GM18502 (cell line): ENCODE measurements at regions not wholly inside any gene's neighbourhood (a gene's known extent, or its start where the extent isn't known, plus 50 kb on each side); places are given as distances from the start of the nearest gene placed in this dataset.
"Not testable (repeated sequence)": the region's sequence is repeated elsewhere in the genome, so short reads cannot be mapped to it uniquely, and the experiment has no call there.

ENCODE experiments used
- ATAC-seq: cut with Tn5 transposase; IDR thresholded peaks from one replicate; pipeline ENCODE4 v1.9.1; 2021; ENCODE audit warnings: mild to moderate bottlenecking; ENCODE audit not compliant: unreplicated experiment, poor library complexity

DNA sequence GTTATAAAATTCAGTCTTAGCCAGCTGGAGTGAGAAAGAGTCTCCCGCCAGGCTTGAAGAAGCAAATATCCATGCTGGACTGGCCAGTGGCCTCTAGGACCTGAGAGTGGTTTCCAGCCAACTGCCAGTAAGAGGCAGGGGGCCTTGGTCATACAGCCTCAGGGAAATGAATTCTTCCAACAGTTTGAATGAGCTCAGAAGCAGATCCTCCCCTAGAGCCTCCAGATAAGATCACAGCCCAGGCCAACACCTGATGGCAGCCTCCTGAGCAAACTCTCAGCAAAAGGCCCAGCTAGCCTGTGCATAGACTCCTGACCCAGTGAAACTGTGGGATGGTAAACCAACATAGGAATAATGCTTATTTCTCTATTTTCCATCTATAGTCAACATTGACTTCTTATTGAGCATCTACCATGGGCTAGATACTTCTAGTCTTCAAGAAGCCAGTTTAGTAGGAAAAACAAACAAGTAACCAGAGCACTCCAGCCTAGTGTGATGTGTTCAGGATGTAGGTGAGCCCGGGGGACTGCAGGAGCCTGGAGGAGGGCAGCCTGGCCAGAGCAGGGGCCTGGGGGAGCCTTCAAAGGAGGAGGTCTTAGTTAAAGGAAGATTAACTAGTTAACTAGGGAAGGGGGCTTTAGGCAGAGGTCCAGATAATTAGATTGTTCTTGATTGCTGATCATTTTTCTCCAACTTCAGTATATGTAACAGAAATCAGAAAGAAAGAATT lies 115.4 kb upstream of the ADO start:
- ATAC-seq: no peak

DNA sequence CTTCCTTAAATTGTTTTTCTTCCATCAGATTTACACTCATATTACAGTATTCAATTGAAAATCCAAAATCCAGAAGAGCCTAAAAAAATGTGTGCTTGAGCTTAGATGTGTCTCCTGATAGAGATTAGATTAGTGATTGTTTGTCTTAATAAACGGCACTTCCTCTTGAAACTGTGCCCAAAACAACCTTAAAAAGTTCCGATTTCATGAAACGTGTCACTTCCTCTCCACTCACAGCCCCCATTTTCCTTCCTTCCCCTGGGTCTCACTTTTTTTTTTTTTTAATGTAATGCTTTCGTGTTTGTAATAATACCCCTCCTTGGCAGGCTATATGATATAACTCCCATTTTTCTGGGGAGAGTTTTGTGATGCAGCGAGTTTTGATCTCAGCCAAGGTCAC lies 114.8 kb upstream of the ADO start:
- ATAC-seq: peak; percentile 56

DNA sequence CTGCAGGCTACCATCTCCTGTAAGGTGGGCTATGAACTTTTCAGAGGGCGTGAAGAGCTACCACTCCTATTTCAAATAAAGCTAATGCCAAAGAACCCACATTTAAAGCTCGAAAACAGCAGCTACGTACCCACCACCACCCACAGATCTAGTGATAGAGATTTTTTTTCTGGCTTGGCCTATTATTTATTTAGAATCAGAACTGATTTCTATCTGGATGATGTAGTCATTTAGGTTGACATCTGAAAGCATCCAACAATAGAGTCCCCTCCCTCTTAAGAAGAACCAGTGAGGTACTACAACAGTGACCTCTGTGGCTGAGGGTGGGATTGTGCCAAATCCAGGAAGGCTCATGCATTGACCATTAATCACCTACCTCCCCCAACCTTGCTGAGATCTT lies 113.8 kb upstream of the ADO start:
- ATAC-seq: no peak

DNA sequence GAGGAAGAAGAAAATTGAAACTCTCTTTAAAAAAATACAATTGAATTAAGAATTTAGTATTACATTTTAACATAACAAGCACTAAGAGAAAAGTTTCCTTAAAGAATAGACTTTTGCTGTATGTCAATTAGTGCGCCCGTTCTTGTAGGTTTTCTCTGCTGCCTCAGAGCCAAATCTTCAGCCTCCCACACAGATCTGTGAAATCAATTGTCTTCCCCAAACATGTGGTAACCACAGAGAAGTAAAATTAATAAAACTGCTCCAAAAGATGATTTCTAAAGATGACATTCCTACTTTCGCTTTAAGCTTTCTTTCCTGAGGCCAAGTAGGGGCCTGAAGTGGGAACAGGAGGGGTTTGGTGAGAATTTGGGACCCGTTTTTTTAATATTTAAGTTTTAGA lies 113.2 kb upstream of the ADO start:
- no peak for ATAC-seq

DNA sequence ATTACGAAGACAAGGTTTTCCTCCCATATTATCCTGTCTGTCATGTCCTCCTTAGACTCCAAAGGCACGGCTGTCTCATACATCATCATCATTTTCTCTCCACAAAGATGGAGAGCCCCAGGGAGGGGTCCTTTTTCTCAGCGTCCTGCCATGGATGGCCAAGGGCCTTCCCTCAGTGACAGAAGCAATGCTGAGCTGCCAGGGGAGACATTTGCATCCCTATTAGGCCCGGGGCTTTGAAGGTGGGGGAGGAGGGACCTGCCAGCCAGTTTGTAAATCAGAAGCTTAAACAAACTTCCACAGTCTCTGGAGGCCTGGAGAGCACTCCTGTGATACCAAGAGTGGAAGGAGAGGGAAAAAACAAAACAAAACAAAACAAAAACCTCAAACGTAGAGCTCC lies 112.4 kb upstream of the ADO start:
- ATAC-seq: no peak

DNA sequence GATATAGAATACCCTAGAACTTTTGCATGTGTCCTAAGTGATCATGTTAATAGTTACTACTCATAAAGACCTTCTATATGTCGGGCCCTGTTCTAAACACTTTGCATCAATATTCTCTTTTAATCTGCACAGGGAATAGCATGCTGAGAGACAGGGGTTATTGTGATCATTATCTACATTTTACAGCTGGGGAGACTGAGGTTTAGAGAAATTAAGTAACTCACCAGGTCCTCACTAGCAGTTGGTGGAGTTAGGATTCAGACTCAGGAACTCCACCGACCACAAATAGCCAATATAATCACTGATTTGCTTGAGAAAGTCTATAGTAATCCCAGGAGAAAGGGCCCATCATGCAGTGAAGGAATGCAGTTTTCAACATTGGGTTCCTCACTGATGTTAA lies 111.2 kb upstream of the ADO start:
- no peak for ATAC-seq

DNA sequence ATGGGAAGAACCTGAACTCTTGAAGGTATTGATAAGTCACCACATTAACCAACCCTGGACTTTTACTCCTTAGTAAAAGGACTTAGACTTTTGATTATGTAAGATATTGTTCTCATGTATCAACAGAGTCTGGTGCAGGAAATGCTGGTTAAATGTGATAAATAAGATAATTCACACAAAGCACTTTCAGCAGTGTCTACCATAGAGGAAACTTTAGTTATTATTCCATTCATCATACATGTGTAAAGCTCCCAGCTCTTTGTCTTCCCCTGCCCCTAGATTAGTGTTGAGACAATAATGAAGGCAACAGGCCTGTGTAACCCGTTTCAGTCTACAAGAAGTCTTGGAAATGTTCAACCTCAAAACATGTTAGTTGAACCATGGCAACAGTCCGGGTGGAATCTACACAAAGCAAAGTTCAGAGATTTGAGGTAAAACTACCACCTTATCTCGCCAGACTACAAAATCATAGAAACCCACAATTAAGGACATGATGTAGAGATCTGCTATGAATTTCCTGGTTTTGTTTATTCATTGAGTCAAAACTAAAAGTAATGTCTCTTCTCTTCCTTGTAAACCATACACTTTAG lies 109.9 kb upstream of the ADO start:
- ATAC-seq: no peak

DNA sequence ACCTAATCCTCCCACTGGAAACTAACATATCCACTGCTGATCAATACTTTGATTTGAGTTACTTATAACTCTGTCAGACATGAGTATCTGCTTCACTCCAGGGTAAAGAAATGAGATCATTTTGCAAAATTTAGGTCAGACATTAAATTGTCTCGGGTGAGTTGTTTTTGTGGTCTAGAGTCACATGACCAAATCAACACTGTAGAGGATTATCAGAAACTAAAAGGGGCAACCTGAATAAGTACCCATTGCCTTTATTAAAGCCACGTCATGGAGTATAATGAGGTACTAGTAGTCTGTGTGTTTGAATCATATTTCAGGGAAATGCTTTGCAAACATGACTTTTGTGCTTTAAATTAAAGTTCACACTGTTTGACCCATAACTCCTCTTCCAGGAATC lies 107.7 kb upstream of the ADO start:
- ATAC-seq: no peak

DNA sequence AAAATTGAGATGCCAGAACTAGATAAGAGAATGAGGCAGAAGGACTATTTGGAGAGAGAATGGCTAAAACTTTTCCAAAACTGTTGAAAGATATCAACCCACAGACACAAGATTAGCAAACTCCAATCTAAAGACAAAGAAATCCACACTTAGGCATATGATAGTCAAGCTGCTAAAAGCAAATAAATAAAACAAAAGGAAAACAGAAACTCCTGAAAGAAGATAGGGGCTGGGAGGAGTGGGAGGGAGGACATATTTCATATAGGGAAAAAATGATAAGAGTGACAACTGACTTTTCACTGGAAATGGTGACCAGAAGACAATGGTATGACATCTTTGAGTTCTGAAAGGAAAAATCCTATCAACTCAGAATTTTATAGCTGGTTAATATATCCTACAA lies 105.4 kb upstream of the ADO start:
- no peak for ATAC-seq

DNA sequence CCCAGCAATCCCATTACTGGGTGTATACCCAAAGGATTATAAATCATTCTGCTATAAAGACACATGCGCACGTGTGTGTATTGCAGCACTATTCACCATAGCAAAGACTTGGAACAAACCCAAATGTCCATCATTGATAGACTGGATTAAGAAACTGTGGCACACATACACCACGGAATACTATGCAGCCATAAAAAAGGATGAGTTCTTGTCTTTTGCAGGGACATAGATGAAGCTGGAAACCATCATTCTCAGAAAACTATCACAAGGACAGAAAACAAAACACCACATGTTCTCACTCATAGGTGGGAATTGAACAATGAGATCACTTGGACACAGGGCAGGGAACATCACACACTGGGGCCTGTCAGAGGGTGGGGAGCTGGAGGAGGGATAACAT lies 100.4 kb upstream of the ADO start:
- not testable (repeated sequence) for ATAC-seq

DNA sequence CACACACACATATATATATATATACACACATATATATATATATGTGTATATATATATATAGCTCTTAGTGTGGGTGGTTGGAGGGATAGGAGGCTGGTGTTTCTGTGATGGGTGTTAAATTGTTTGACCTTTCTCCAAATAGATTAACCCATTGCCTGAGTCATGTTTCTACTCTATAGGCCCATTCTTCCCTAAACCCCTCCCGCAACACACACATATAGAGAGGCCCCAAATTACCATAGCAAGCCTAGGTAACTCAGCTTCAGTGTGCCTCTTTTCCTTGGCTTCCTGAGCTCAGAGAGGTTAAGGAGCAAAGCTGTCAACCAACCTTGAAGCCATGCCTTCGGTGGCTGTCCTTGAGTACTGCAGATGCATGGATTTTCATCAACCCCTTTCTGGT lies 98.7 kb upstream of the ADO start:
- ATAC-seq: no peak

DNA sequence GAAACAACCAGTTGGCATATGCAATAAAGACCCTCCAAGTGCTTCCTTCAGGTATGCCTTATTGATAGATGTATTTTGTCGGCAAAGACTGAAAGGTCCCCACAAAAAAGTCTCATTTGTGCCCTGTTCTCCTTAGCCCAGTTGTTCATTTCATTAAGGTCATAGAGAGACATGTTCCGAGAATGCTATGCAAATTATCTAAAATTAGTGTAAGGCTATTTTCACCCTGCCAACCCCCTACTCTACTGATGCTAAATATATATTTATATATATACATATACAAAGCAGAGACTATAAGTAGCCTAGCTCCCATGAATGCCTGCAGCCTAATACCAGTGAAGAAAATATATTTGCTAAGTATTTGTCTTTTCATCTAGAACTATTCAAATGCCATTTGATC lies 96.7 kb upstream of the ADO start:
- peak; percentile 89 for ATAC-seq

DNA sequence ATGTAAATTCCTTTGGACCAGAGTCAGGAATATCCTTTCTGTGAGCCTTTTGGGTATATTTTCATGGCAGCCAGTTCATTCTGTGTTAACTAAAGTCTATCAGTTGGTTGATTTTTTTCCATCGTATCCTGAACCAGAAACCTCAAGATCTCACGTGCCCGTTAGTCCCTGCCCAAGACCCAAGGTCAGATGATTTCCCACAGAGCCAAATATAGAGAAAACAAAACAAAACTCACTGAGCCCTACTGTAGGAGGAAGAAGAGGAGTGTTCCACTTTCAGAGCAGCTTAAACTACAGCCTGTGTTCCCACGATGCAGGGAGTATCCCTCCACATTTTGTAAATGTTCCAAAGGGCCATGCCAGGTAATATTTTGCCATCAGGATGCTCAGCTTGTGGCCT lies 96.0 kb upstream of the ADO start:
- ATAC-seq: peak; percentile 41

DNA sequence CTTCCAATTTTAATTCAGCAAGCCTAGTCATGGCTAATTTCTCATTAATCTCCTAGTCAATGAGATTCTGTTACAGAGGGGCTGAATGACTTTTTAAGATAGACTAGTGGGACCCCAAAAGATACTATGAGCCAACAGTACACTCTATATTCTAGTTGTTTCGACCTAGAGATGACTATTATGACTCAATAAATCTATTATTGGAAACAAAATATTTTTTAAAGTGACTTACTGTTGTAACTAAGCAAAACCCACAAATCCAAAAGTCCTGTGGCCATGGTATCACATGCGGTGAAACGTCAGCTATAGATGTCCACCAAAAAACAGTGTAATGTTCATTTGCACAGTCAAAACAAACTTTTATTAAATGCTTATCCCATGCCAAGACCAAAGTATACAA lies 95.3 kb upstream of the ADO start:
- peak; percentile 24 for ATAC-seq

DNA sequence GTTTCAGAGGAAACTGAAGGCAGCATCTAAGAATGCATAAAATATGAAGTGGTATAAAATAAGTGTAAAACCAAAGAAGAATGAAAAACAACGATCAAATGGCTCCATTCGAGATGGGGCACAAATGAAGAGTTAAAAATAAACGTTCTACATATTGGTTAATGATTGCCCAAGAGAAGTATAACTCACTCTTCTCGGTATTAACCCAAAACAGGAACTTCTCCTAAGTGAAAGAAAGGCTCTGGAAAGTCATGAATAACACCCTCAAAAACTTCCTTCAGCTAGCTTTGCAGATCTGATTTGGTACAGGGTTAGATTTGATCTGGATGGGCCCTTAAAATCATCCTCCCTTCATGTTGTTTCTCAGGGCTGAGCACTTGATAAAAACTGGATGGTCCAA lies 94.3 kb upstream of the ADO start:
- no peak for ATAC-seq

DNA sequence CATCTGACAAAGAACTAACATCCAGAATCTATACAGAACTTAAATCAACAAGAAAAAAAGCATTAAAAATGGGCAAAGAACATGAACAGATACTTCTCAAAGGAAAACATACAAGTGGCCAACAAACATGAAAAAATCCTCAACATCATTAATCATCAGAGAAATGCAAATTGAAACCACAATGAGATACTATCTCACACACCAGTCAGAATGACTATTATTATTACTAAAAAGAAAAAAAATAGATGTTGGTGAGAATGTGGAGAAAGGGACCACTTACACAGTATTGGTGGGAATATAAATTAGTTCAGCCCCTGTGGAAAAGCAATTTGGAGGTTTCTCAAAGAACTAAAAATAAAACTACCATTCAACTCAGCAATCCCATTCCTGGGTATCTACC lies 89.1 kb upstream of the ADO start:
- peak; percentile 53 for ATAC-seq

DNA sequence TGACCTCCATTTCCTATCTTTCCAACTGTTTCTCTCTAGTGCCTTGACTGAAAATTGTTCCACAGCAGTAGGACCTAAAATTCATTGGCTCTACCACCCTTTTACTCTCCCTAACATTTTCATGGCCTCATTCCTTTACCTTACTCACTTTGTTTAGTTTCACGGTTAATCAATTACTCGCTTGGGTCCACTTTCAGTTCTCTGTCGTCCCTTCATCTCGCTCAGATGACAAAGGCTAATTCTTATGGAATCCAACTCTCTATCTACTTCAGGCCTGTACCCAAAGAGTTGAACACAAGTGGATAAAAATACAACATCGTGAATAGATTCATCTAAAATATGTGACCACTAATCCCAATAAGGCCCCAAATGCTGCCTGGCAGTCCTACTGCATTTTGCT lies 85.9 kb upstream of the ADO start:
- no peak for ATAC-seq

DNA sequence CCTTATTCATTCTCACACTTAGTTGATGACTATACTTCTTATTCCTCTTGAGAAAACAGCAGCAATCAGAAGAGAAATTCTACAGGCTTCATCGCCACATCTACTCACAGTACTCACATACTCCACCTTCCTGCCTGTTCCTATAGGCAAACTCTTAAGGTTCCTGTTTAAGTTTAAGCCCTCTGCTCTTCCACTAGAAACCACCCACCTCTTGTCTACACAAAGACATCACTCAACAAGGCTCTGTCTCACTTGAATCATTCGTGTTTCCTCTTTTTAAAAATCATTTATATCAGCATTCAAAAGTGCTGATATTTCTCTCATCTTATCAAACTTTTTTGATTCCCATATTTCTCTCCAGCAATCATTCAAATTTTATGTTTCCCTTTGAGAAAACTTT lies 85.5 kb upstream of the ADO start:
- ATAC-seq: no peak

DNA sequence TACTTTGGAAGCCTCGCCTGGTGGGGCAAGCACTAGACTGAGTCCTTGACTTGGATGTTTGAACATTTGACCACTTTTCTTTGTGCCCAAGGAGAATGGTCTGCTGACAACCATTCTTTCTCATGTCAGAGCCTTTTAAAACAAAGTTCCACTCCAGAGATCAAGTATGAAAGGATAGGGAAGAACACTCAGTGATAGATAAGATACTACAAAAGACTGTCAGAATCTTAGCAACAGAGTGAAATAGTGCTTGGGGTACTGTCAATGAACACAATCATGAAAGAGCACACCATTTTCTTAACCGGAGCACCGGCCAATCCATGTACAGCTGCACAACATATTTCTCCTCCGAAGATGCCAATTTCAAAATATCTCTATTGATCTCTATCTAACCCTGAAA lies 82.8 kb upstream of the ADO start:
- no peak for ATAC-seq

DNA sequence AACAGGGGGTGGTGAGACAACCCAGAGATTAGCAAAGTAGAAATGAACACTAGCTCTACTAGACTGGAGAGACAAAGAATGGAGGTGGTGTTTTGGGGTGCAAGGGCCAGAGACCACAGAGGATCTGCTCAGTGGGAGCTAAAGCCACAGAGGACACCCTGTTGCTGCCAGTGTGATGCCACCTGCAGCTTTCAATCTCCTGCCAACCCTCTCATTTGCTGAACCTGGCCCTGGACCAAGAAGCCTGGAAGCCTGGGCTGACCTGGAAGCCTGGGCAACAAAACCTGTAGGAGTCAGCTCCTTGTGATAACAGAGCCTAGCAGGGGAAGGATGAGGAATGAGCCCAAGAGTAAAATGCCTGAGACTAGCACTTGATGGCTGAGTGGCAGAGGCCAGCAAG lies 81.1 kb upstream of the ADO start:
- no peak for ATAC-seq

DNA sequence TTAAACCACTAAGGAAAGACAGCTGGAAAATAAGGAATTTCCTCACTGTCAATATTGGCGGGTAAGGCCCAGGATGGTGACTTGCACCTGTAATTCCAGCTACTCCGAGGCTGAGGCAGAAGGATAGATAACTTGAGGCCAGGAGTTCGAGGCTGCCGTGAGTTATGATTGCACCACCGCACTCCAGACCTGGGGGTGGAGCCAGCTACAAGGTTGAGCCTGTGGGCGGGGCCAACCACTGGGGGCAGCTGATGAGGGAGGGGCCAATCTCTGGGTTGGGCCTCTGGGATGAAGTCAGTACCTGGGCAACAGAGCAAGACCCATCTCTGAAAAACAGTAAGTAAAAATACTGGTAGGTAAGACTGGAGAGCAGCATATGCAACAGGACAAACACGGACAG lies 80.1 kb upstream of the ADO start:
- ATAC-seq: no peak

DNA sequence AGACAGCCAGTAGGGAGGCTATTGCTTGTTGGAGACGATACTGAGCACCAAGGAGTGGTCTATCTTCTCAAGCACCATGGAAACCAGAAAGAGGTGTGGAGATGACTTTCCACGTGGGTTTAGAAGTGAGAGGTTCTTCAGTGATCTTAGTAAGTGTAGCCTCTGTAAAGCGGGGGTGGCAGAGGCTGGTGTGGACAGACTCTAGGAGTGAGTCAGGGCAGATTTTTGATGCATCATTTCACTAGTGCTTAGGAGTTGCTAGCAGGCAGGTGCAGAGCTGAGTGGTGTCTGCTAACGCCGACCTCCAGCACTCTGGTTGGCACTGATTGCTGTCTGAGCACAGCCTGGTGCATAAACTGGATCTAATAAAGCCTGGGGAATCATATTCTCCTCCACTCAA lies 78.4 kb upstream of the ADO start:
- ATAC-seq: peak; percentile 97

DNA sequence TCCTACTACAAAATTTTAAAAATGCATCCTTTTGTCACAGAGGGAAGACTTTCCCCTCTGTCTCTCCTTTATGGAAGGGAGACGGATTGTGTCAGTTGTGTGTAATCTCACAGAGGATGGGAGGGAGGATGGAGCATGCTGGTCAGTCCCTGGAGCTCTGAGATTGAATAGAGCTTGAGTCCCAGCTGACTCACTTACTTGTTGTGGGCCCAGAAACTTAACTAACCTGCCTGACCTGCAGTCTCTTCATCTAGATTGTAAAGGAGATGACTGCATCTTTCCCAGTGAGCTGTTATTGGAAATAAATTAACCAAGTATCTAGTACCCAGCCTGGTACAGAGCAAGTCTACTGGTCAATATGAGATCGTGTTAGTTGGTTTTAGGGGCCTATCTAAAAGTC lies 77.9 kb upstream of the ADO start:
- no peak for ATAC-seq
